GM19463 (cell line): ENCODE measurements at regions not wholly inside any gene's neighbourhood (a gene's known extent, or its start where the extent isn't known, plus 50 kb on each side); places are given as distances from the start of the nearest gene placed in this dataset.

Experiments used
- ATAC-seq: cut with Tn5 transposase; IDR thresholded peaks from one replicate; pipeline ENCODE4 v1.9.1; 2021; ENCODE audit warnings: mild to moderate bottlenecking, moderate library complexity; ENCODE audit not compliant: unreplicated experiment

GRCh38 chr3:148075771-148076716 lies 621.7 kb upstream of the AGTR1 start:
- ATAC-seq: no peak

GRCh38 chr3:148077318-148077923 lies 620.3 kb upstream of the AGTR1 start:
- ATAC-seq: no peak

GRCh38 chr3:148077965-148078364 lies 619.7 kb upstream of the AGTR1 start:
- no peak for ATAC-seq

DNA sequence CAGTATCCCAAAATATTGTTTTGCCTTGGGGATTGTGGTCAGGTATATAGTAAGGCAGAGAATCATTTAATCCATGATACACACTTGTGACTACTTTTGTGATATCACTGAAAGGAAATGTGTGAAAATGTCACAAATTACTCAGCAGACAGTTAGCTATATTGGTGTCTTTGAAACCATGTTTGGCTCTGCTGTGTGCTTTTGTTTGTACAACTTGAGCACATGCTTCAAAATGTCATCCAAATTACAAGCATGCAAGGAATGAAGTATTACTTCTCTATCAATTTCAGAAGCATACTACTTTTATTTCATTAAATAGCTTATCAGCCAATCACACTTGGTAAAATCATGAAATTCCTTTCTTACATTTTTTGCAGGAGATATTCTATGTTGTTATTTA lies 619.0 kb upstream of the AGTR1 start:
- no peak for ATAC-seq

DNA sequence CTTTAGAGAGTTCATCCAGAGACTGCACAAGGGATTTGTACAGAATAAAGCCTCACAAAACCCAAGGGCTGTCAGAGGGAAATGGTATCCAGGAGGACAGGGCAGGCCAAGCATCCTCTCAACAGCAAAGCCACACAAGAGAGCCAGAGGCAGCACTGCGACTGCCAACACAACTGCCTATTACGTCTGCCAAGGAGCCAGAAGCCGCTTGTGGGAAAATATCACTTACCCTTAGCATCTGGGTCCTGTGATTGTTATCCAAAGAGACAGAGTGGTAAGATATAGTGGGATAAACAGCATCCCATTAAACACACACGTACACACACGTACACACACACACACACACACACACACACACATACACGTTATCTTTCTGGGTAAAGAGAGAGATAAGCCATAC lies 618.3 kb upstream of the AGTR1 start:
- no peak for ATAC-seq

GRCh38 chr3:148081926-148082325 lies 615.8 kb upstream of the AGTR1 start:
- ATAC-seq: no peak

GRCh38 chr3:148082506-148083280 lies 615.0 kb upstream of the AGTR1 start:
- no peak for ATAC-seq

DNA sequence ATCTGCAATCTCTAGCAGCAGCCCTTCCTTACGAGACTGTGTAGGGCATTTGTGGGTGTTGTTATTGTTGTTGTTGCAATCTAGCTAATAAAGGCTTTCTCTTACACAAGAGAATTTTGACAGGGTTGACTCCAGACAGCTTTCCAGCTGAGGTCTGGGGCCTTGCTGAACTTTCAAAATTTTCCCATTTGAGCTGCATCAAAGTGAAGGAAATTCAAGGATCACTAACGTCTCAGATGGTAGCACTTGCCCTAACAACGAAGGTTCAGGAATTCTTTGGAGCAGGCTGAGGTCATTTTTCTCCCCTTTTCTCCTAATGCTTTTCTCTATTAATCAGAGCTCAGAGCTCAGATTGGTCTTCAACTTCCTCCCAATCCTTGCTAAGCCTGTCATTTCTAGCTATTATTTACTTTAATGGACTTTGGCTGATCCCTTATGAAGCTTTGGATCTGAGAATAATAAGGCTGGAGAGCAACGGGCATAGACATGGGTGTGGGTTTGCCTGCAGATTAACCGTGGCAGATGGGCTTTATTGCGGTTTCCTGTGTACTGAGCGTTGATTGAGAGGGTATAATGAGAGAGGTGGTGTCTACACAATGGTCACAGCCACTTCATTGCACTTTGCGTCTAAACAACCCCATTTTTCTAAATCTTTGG lies 614.0 kb upstream of the AGTR1 start:
- ATAC-seq: no peak

GRCh38 chr3:148084931-148085330 lies 612.8 kb upstream of the AGTR1 start:
- peak; percentile 97 for ATAC-seq

DNA sequence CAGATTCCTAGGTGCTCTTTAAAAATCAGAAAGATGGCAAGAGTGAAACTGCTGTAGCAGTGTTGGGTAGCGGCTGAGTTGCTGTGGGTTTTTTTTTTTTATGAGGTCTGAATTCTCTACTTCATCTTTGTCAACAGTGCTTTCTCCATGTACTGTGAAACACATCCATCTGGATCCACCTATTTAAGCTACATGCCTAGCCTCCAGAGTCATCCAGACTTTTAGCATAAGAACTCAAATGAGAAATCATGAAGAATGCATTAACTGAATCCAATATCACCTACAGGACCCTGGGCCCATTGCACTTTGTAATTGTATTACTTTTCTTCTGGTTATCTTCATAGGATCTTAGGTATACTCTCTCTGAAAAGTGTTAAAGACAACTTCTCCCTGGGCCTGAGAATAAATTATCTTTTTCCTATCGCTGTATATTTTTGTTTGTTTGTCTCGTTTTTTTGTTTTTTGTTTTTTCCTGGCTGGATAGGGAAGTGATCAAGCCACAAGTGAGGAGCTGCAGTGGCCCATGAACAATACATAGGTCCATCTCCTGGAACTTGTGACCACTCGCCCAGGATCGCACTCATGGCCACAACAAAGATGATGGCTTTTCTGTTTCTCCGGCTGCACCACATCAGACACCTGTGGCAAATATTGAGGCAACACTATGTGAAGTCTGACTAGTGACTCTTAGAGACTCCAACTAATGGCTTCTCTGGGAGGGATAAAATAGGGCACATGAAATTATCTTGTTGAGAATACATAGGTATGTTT lies 609.9 kb upstream of the AGTR1 start:
- no peak for ATAC-seq

GRCh38 chr3:148089171-148089570 lies 608.5 kb upstream of the AGTR1 start:
- ATAC-seq: no peak

- ATAC-seq: no peak
These were observed 607.5 kb upstream of the AGTR1 start for GRCh38 chr3:148090156-148090555.

GRCh38 chr3:148092624-148093347 lies 604.9 kb upstream of the AGTR1 start:
- ATAC-seq: no peak

- ATAC-seq: no peak
These were observed 604.0 kb upstream of the AGTR1 start for GRCh38 chr3:148093753-148094152.

DNA sequence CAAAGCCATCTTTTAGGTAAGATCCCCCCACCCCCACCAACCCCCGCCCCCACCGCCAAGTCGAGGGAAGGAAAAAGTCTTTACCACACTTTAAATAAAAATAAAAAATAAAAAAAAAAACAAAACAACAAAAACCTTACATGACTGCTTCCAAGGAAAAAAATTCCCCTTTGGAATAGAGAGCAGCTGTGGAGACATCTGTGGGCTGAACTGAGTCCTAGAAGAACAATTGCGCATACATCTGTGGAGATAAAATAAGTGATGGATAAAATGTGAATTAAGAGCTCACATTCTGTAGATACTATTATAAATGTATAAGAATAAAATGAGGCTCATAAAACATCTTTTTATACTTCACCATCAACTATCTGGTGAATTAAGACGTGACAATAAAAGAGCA lies 601.7 kb upstream of the AGTR1 start:
- no peak for ATAC-seq

GRCh38 chr3:148100476-148100875 lies 597.2 kb upstream of the AGTR1 start:
- no peak for ATAC-seq

DNA sequence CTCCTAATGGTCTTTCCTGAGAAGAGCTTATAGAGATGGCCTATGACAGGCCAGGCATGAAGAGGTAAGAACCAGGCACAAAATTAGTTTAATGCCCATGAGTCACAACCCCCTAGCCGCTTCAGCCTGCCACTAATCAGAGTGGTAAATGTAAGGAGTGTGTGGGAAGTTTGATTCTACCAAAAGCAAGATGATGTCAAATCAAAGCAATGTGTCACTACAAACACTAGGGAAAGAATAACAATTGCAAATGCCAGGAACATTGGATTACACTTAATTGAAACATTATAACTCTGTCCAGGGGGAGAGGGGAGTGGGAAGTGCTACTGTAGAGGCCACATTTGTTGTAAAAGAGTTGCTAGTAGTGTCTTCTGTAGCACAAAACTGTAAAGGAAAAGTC lies 596.6 kb upstream of the AGTR1 start:
- ATAC-seq: no peak

DNA sequence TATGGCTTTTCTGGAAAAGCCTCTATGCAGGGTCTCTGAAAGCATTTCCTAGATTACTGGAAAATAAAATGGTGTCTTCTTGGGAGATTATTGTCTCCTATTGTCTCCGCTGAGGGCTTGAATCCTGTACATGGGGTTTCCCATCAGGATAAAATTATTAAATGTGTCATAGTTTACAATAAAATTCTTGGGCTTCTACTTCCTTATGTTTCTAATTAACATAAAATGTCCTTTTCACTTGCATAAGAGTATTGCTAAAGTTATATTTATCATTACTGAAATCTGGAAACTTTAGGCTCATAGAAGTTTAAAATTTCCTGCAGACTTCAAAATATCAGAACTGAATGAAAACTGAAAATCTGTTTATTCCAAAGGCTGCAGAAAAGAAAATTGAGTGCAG lies 595.5 kb upstream of the AGTR1 start:
- no peak for ATAC-seq

DNA sequence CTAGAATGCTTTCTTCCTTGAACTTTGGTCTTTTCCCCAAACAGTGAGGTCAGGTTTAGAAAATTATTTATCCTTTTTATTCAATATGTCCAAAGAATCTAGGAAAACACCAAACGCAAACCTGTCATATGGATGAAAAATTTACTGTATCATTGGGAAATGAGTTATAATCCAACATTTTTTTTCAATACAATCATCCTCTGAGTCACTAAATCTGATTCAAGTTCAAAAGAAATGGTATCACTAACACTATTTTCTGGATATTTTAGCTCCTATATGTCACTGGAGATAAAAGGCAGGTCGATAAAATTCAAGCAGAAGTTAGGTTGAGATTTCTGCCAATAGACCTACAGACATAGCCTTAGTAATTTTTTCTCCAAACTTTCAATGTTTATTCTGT lies 591.6 kb upstream of the AGTR1 start:
- ATAC-seq: no peak

DNA sequence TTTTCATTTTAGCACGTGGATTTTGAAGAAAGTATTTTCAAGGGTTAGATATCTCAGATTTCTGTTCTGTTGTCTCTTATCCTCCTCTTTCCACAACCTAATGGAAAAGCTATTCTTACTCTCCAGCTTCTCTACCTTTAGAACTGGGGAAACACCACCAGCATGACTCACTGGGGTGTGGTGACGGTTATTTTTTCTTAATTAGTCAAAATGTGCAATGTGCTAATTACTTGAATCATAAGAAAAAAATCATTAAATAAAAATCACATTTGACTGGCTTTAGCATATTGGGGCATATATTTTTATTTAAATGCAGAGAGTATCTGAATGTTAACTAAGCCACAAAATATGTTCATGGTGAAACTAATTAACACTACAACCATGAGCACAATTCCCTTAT lies 570.7 kb upstream of the AGTR1 start:
- peak; percentile 62 for ATAC-seq
